ENCODE measurements at regions not wholly inside any gene's neighbourhood (a gene's known extent, or its start where the extent isn't known, plus 50 kb on each side); places are given as distances from the start of the nearest gene placed in this dataset.

- Histone ChIP-seq H3K27me3 (ENCODE audit: control insufficient read depth in 2 of 2, insufficient read depth in 2 of 2, low read length in 2 of 2) (no peaks in the 10 kb centered on the region), H3K9me3 (replicated peaks; ENCODE audit: control insufficient read depth, insufficient read depth, low read length) (no peaks in the 10 kb centered on the region), H3K9me1 (replicated peaks; ENCODE audit: control insufficient read depth, extremely low read depth, insufficient read depth, low read length) (no peaks in the 10 kb centered on the region), H3K36me3 (ENCODE audit: control insufficient read depth in 2 of 2, extremely low read depth in 1 of 2, insufficient read depth in 2 of 2, low read length in 2 of 2) (no peaks in the 10 kb centered on the region), H3K4me1 (ENCODE audit: control insufficient read depth, extremely low read depth, insufficient read depth, low read length) (no peaks in the 10 kb centered on the region), H3K9ac (replicated peaks; ENCODE audit: extremely low read depth, insufficient read depth, low read length) (no peak overlapping the region), H2AFZ (ENCODE audit: low read depth, low read length) (no peak overlapping the region), H3K27ac (ENCODE audit: insufficient read depth, low read depth, low read length) (no peak overlapping the region), H3K4me3 (replicated peaks in 1 of 3; ENCODE audit: insufficient read depth in 1 of 3, low read depth in 1 of 3, low read length in 3 of 3) (no peak overlapping the region), H3K4me2 (ENCODE audit: insufficient read depth, low read length) (no peak overlapping the region), H3K79me2 (ENCODE audit: control insufficient read depth, insufficient read depth, low read length) (no peaks in the 10 kb centered on the region), H4K20me1 (replicated peaks; ENCODE audit: control insufficient read depth, extremely low read depth, insufficient read depth, low read length) (no peaks in the 10 kb centered on the region)
- dilution Hi-C loops (cut with MboI; ENCODE audit: extremely low pct_ligation_motif_present, low sequenced_read_pairs) = no loop called here
- no peak for FAIRE-seq
- POLR2A ChIA-PET = no interaction called here
- CTCF ChIA-PET = no interaction called here
- BruUV-seq (replicated peaks) = no TSS peak
- TF ChIP-seq JUN (IDR thresholded peaks at IDR 0.05; ENCODE audit: borderline replicate concordance, insufficient read depth, insufficient read length, low read depth) (no peak), CTCF (IDR thresholded peaks at IDR 0.05; ENCODE audit: extremely low read depth in 1 of 2, insufficient read depth in 1 of 2, low read depth in 1 of 2, low read length in 2 of 2) (no peak), MYC (IDR thresholded peaks at IDR 0.05; ENCODE audit: low read depth, low read length) (no peak), FOS (IDR thresholded peaks at IDR 0.05; ENCODE audit: borderline replicate concordance, insufficient read depth, low read length) (no peak), MAX (IDR thresholded peaks at IDR 0.05; ENCODE audit: insufficient read depth, insufficient read length) (no peak), POLR2AphosphoS5 (IDR thresholded peaks at IDR 0.05; ENCODE audit: insufficient read depth, low read depth, low read length) (no peak), POLR2A (IDR thresholded peaks at IDR 0.05; ENCODE audit: low read depth, low read length) (no peak), EZH2 (IDR thresholded peaks at IDR 0.05; ENCODE audit: borderline replicate concordance, low read depth, low read length, severe bottlenecking) (no peak), GATA2 (IDR thresholded peaks at IDR 0.05; ENCODE audit: insufficient read depth, insufficient read length, low read depth, low read length) (no peak)
- DNase-seq (ENCODE audit: low read depth, low spot score) = no peak
- intact Hi-C loops (cut with micrococcal nuclease) = no loop called here
These were observed 594.3 kb downstream of the LRFN5 start for GRCh38 chr14:42200957-42201356.

Data from endothelial cell of umbilical vein (primary cell).